GM12878 (cell line): ENCODE measurements at regions not wholly inside any gene's neighbourhood (a gene's known extent, or its start where the extent isn't known, plus 50 kb on each side); places are given as distances from the start of the nearest gene placed in this dataset.

ENCODE experiments used
- ATAC-seq: fragments of 200-7000 bp; cut with Tn5 transposase; 3 replicates; pipeline ENCODE4 v1.9.1; 2020; ENCODE audit warnings: mild to moderate bottlenecking, moderate library complexity
- BruUV-seq: library from RNA; stranded (reverse); fragments of 400-500 nt; replicated peaks from 2 replicates; lab custom pipeline; 2021; lab: Mats Ljungman, UMichigan
- CTCF ChIA-PET: fragments of 300-600 bp; sonication (Branson Sonifier 250); formaldehyde crosslinking; extraction: SDS; loops from one replicate; lab custom pipeline; 2021; ENCODE audit warnings: inconsistent platforms; lab: Yijun Ruan, JAX
- POLR2A ChIA-PET: fragments of 350-600 bp; formaldehyde crosslinking; extraction: SDS; loops from one replicate; lab custom pipeline; 2021; ENCODE audit warnings: inconsistent platforms; lab: Charles Lee
- RAD21 ChIA-PET: fragments of 300-600 bp; sonication (Branson Sonifier 250); formaldehyde crosslinking; loops from one replicate; lab custom pipeline; 2023; ENCODE audit warnings: antibody characterized with exemption; ENCODE audit not compliant: unreplicated experiment; lab: Charles Lee
- SMC1A ChIA-PET: fragments of 300-600 bp; sonication (Branson Sonifier 250); formaldehyde crosslinking; loops from one replicate; lab custom pipeline; 2023; ENCODE audit not compliant: unreplicated experiment, uncharacterized antibody; lab: Charles Lee
- DNase-seq: peaks from one replicate; pipeline ENCODE4 v3.0.0-alpha.2; 2011; ENCODE audit warnings: low read depth, low spot score
- FAIRE-seq: peaks from 3 replicates; lab custom pipeline; 2011; peaks lifted over from hg19 to GRCh38; lab: Jason Lieb, UNC
- H2AFZ ChIP-seq: 2 replicates; pipeline ENCODE4 v1.6.0; 2011; ENCODE audit warnings: low read depth, low read length, control low read depth; ENCODE audit not compliant: control insufficient read depth
- H3K27ac ChIP-seq: 2 replicates; pipeline ENCODE4 v1.5.1; 2011; ENCODE audit warnings: control low read depth; ENCODE audit not compliant: control insufficient read depth, insufficient read depth
- H3K27me3 ChIP-seq, 2 experiments: replicated peaks in 1 of 2; 2 replicates each; pipeline versions ENCODE4 v1.6.0 to v1.6.1; 2011; ENCODE audit warnings: low read length in 1 of 2; ENCODE audit not compliant: control insufficient read depth in 2 of 2, insufficient read depth in 2 of 2
- H3K36me3 ChIP-seq, 2 experiments: 2 replicates each; pipeline ENCODE4 v1.5.1; 2011; ENCODE audit warnings: low read length in 1 of 2; ENCODE audit not compliant: control insufficient read depth in 2 of 2, insufficient read depth in 2 of 2
- H3K4me1 ChIP-seq: 2 replicates; pipeline ENCODE4 v1.6.1; 2011; ENCODE audit warnings: mild to moderate bottlenecking, low read length, moderate library complexity, mixed read lengths; ENCODE audit not compliant: control insufficient read depth, insufficient read depth
- H3K4me2 ChIP-seq: 2 replicates; pipeline ENCODE4 v1.6.0; 2011; ENCODE audit warnings: control low read depth; ENCODE audit not compliant: control insufficient read depth, insufficient read depth
- H3K4me3 ChIP-seq: fragments of 200-600 bp; sonication (generic); 2 replicates; pipeline ENCODE4 v1.5.1; 2016
- H3K79me2 ChIP-seq: 2 replicates; pipeline ENCODE4 v1.6.0; 2011; ENCODE audit warnings: low read length; ENCODE audit not compliant: control insufficient read depth, insufficient read depth
- H3K9ac ChIP-seq: 2 replicates; pipeline ENCODE4 v1.8.0; 2011; ENCODE audit warnings: low read length, control low read depth, mixed read lengths; ENCODE audit not compliant: control insufficient read depth, insufficient read depth
- H3K9me3 ChIP-seq: replicated peaks from 3 replicates; pipeline ENCODE4 v1.5.1; 2011; ENCODE audit warnings: mild to moderate bottlenecking, low read length; ENCODE audit not compliant: control insufficient read depth, insufficient read depth
- H4K20me1 ChIP-seq: 2 replicates; pipeline ENCODE4 v1.6.0; 2011; ENCODE audit not compliant: control insufficient read depth, insufficient read depth
- HDAC2 ChIP-seq: fragments of 200-600 bp; sonication (generic); IDR thresholded peaks from 2 replicates; pipeline ENCODE4 v1.6.1; 2017
- MXI1 ChIP-seq: fragments of 150-350 bp; IDR thresholded peaks from 2 replicates; pipeline ENCODE4 v1.6.1; 2011; ENCODE audit warnings: low read depth, mild to moderate bottlenecking, inconsistent platforms, low read length, improper control_type of control experiment
- NFYB ChIP-seq: IDR thresholded peaks from 2 replicates; pipeline ENCODE4 v1.6.1; 2011; ENCODE audit warnings: low read depth, mild to moderate bottlenecking, low read length, improper control_type of control experiment, moderate library complexity; ENCODE audit not compliant: insufficient read depth
- POLR2AphosphoS5 ChIP-seq: IDR thresholded peaks from 2 replicates; pipeline ENCODE4 v1.6.1; 2011; ENCODE audit warnings: mild to moderate bottlenecking, low read length, inconsistent platforms
- RUNX3 ChIP-seq: IDR thresholded peaks from 2 replicates; pipeline ENCODE4 v1.6.1; 2012; ENCODE audit warnings: low read length, inconsistent platforms
- SIX5 ChIP-seq: IDR thresholded peaks from 2 replicates; pipeline ENCODE4 v1.6.1; 2011; ENCODE audit warnings: mild to moderate bottlenecking, low read depth, low read length, moderate library complexity; ENCODE audit not compliant: severe bottlenecking
- SMAD5 ChIP-seq: IDR thresholded peaks from 2 replicates; pipeline ENCODE4 v1.6.1; 2016; ENCODE audit warnings: antibody characterized with exemption, low read depth
- SMARCA5 ChIP-seq: fragments of 450-650 bp; IDR thresholded peaks from 2 replicates; pipeline ENCODE4 v1.6.1; 2017; ENCODE audit warnings: mild to moderate bottlenecking
- SREBF1 ChIP-seq: IDR thresholded peaks from 2 replicates; pipeline ENCODE4 v1.6.1; 2012; ENCODE audit warnings: mild to moderate bottlenecking, low read length
- ZNF24 ChIP-seq: fragments of 450-650 bp; IDR thresholded peaks from 2 replicates; pipeline ENCODE4 v1.6.1; 2017; ENCODE audit warnings: antibody characterized with exemption, mild to moderate bottlenecking
- ZNF622 ChIP-seq: fragments of 450-650 bp; IDR thresholded peaks from 2 replicates; pipeline ENCODE4 v1.6.1; 2017; ENCODE audit warnings: mild to moderate bottlenecking, inconsistent platforms
- in situ Hi-C: fragments of 300-500 bp; cut with MboI; formaldehyde crosslinking; loops from 9 replicates; pipeline ENCODE4 v1.14.3; 2018; ENCODE audit warnings: mixed read lengths
- intact Hi-C: fragments of 100-400 bp; cut with micrococcal nuclease; formaldehyde crosslinking; loops from one replicate; pipeline ENCODE4 v1.14.2; 2022; ENCODE audit not compliant: unreplicated experiment
- TF ChIP-seq, protein P1 (sequence below): fragments of 450-650 bp; formaldehyde crosslinking; IDR thresholded peaks from 2 replicates; pipeline ENCODE4 v1.5.0; 2022; ENCODE audit warnings: mild to moderate bottlenecking, missing genetic modification characterization
- TF ChIP-seq, protein P2 (sequence below): fragments of 450-650 bp; IDR thresholded peaks from 2 replicates; pipeline ENCODE4 v1.6.1; 2018; ENCODE audit warnings: borderline replicate concordance, mild to moderate bottlenecking; ENCODE audit not compliant: partially characterized antibody
- TF ChIP-seq, protein P3 (sequence below): IDR thresholded peaks from 2 replicates; pipeline ENCODE4 v1.6.1; 2012; ENCODE audit warnings: low read depth, low read length, improper control_type of control experiment
- TF ChIP-seq, protein P4 (sequence below): fragments of 450-650 bp; conservative IDR thresholded peaks from 2 replicates; pipeline ENCODE4 v1.6.1; 2017; ENCODE audit warnings: mild to moderate bottlenecking, moderate library complexity

DNA sequence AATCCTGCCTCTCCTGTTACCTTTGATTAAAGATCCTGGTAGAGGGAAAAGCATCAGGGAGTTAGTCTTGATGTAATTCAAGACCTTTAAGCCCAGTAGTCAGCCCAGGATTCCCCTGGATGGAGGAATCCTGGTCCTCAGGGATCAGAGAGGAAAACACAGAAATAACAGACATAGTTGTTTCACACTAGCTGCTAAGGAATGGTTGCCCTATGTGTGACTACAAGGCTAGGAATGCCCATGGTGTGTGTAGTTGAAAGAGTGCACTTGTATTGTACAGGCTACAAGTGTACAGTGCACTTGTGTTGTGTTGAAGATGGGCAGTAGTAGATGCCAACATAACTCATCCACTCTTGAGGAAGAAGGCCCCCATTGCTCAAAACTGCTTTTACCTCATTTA, 226.8 kb downstream of the AASDHPPT start:
- no peak for DNase-seq
- Histone ChIP-seq H3K9me3 (no peaks in the 10 kb centered on the region), H3K9ac (no peak overlapping the region), H3K27ac (no peak overlapping the region), H4K20me1 (no peaks in the 10 kb centered on the region), H3K36me3 (no peaks in the 10 kb centered on the region), H2AFZ (no peak overlapping the region), H3K4me2 (no peak overlapping the region), H3K27me3 (no peaks in the 10 kb centered on the region), H3K4me3 (no peak overlapping the region), H3K4me1 (no peaks in the 10 kb centered on the region), H3K79me2 (no peaks in the 10 kb centered on the region)
- ChIA-PET CTCF (no interaction called here), SMC1A (no interaction called here), POLR2A (no interaction called here), RAD21 (no interaction called here)
- intact Hi-C loops (no loop called here), in situ Hi-C loops (no loop called here)
- TF ChIP-seq, protein P1, sequence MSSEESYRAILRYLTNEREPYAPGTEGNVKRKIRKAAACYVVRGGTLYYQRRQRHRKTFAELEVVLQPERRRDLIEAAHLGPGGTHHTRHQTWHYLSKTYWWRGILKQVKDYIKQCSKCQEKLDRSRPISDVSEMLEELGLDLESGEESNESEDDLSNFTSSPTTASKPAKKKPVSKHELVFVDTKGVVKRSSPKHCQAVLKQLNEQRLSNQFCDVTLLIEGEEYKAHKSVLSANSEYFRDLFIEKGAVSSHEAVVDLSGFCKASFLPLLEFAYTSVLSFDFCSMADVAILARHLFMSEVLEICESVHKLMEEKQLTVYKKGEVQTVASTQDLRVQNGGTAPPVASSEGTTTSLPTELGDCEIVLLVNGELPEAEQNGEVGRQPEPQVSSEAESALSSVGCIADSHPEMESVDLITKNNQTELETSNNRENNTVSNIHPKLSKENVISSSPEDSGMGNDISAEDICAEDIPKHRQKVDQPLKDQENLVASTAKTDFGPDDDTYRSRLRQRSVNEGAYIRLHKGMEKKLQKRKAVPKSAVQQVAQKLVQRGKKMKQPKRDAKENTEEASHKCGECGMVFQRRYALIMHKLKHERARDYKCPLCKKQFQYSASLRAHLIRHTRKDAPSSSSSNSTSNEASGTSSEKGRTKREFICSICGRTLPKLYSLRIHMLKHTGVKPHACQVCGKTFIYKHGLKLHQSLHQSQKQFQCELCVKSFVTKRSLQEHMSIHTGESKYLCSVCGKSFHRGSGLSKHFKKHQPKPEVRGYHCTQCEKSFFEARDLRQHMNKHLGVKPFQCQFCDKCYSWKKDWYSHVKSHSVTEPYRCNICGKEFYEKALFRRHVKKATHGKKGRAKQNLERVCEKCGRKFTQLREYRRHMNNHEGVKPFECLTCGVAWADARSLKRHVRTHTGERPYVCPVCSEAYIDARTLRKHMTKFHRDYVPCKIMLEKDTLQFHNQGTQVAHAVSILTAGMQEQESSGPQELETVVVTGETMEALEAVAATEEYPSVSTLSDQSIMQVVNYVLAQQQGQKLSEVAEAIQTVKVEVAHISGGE (CRISPR knock-in tag): no peak
- no peak for TF ChIP-seq MXI1
- TF ChIP-seq HDAC2: no peak
- no peak for TF ChIP-seq ZNF622
- TF ChIP-seq POLR2AphosphoS5: no peak
- TF ChIP-seq RUNX3: no peak
- TF ChIP-seq, protein P2, sequence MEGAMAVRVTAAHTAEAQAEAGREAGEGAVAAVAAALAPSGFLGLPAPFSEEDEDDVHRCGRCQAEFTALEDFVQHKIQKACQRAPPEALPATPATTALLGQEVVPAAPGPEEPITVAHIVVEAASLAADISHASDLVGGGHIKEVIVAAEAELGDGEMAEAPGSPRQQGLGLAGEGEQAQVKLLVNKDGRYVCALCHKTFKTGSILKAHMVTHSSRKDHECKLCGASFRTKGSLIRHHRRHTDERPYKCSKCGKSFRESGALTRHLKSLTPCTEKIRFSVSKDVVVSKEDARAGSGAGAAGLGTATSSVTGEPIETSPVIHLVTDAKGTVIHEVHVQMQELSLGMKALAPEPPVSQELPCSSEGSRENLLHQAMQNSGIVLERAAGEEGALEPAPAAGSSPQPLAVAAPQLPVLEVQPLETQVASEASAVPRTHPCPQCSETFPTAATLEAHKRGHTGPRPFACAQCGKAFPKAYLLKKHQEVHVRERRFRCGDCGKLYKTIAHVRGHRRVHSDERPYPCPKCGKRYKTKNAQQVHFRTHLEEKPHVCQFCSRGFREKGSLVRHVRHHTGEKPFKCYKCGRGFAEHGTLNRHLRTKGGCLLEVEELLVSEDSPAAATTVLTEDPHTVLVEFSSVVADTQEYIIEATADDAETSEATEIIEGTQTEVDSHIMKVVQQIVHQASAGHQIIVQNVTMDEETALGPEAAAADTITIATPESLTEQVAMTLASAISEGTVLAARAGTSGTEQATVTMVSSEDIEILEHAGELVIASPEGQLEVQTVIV: no peak
- no peak for TF ChIP-seq SREBF1
- TF ChIP-seq SIX5: no peak
- TF ChIP-seq SMARCA5: no peak
- TF ChIP-seq, protein P3, sequence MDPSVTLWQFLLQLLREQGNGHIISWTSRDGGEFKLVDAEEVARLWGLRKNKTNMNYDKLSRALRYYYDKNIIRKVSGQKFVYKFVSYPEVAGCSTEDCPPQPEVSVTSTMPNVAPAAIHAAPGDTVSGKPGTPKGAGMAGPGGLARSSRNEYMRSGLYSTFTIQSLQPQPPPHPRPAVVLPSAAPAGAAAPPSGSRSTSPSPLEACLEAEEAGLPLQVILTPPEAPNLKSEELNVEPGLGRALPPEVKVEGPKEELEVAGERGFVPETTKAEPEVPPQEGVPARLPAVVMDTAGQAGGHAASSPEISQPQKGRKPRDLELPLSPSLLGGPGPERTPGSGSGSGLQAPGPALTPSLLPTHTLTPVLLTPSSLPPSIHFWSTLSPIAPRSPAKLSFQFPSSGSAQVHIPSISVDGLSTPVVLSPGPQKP: no peak
- TF ChIP-seq NFYB: no peak
- no peak for TF ChIP-seq ZNF24
- no peak for TF ChIP-seq SMAD5
- TF ChIP-seq, protein P4, sequence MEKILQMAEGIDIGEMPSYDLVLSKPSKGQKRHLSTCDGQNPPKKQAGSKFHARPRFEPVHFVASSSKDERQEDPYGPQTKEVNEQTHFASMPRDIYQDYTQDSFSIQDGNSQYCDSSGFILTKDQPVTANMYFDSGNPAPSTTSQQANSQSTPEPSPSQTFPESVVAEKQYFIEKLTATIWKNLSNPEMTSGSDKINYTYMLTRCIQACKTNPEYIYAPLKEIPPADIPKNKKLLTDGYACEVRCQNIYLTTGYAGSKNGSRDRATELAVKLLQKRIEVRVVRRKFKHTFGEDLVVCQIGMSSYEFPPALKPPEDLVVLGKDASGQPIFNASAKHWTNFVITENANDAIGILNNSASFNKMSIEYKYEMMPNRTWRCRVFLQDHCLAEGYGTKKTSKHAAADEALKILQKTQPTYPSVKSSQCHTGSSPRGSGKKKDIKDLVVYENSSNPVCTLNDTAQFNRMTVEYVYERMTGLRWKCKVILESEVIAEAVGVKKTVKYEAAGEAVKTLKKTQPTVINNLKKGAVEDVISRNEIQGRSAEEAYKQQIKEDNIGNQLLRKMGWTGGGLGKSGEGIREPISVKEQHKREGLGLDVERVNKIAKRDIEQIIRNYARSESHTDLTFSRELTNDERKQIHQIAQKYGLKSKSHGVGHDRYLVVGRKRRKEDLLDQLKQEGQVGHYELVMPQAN: no peak
- FAIRE-seq: no peak
- no peak for ATAC-seq
- no TSS peak for BruUV-seq
